ENCODE measurements at regions not wholly inside any gene's neighbourhood (a gene's known extent, or its start where the extent isn't known, plus 50 kb on each side); places are given as distances from the start of the nearest gene placed in this dataset.

GRCh38 chr2:52880872-52881271 lies 886.7 kb upstream of the CHAC2 start:
- no peak for TF ChIP-seq CTCF (IDR thresholded peaks at IDR 0.05)
- TF ChIP-seq TP53 (CRISPR knock-in tag; IDR thresholded peaks at IDR 0.05) = no peak

Measured in A549 (cell line).